PC-9 (cell line): ENCODE measurements at regions not wholly inside any gene's neighbourhood (a gene's known extent, or its start where the extent isn't known, plus 50 kb on each side); places are given as distances from the start of the nearest gene placed in this dataset.

ENCODE experiments used
- EZH2 ChIP-seq: fragments of 200-600 bp; sonication (generic); IDR thresholded peaks from 2 replicates; pipeline ENCODE4 v1.8.0; 2017; ENCODE audit warnings: antibody characterized with exemption, low read depth
- TF ChIP-seq, protein P1 (sequence below): fragments of 200-600 bp; sonication (generic); conservative IDR thresholded peaks from 2 replicates; pipeline ENCODE4 v1.6.1; 2017; ENCODE audit warnings: mixed run types, antibody characterized with exemption, mild to moderate bottlenecking, moderate library complexity

DNA sequence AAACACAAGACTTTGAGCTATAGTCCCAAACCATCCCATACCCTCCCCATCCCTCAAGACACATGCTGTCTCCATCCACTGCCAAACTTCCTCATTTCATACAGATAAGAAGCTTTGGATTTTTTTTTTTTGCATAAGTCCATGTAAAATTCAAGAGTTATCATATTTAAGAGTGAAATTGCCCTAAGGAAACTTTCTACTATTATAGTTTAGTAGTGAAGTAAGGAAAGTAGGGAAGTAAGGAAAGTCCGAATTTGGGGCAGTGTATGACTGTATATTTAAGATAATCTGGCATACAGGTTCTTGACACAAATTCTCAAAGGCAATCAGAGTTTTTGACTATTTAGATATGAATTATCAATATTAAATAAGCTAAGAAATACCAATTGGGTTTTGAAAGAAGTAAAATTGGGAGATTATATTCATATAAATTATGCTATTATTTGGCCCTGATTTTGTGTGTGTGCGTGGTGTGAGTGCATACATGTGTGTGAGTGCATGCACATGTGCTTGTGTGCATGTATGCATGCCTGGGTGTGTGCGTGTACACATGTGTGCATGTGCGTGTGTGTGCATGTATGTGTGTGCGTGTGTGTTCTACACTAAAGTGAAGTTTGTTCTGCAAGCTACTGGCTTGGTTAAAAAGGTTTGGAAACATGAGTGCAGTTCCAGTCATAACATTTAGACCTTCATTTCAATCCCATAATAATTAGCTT is 83.6 kb upstream of the MBNL1 start:
- TF ChIP-seq, protein P1, sequence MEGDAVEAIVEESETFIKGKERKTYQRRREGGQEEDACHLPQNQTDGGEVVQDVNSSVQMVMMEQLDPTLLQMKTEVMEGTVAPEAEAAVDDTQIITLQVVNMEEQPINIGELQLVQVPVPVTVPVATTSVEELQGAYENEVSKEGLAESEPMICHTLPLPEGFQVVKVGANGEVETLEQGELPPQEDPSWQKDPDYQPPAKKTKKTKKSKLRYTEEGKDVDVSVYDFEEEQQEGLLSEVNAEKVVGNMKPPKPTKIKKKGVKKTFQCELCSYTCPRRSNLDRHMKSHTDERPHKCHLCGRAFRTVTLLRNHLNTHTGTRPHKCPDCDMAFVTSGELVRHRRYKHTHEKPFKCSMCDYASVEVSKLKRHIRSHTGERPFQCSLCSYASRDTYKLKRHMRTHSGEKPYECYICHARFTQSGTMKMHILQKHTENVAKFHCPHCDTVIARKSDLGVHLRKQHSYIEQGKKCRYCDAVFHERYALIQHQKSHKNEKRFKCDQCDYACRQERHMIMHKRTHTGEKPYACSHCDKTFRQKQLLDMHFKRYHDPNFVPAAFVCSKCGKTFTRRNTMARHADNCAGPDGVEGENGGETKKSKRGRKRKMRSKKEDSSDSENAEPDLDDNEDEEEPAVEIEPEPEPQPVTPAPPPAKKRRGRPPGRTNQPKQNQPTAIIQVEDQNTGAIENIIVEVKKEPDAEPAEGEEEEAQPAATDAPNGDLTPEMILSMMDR = no peak
- TF ChIP-seq EZH2 = no peak
